ENCODE measurements at regions not wholly inside any gene's neighbourhood (a gene's known extent, or its start where the extent isn't known, plus 50 kb on each side); places are given as distances from the start of the nearest gene placed in this dataset. TPM values are rescaled to one million over a fixed set of nuclear protein-coding genes. Genes with fewer than 3 reads are reported as not detected.

- TF ChIP-seq MAFK (IDR thresholded peaks at IDR 0.05; ENCODE audit: low read depth, low read length) (no peak), E2F6 (IDR thresholded peaks at IDR 0.05) (no peak), JUN (IDR thresholded peaks at IDR 0.05; ENCODE audit: low read depth, low read length) (no peak), TBP (IDR thresholded peaks at IDR 0.05; ENCODE audit: low read depth, low read length) (no peak), CEBPB (IDR thresholded peaks at IDR 0.05; ENCODE audit: low read depth, low read length) (no peak), SIRT6 (IDR thresholded peaks at IDR 0.05; ENCODE audit: low read length) (no peak), TAF7 (optimal IDR thresholded peaks at IDR 0.05; ENCODE audit: borderline replicate concordance, low read depth, low read length) (no peak)
Measured at GRCh38 chr10:43699516-43699915, 50.8 kb upstream of the ZNF32 start (continued).

Small RNA genes lying in the stretch of these regions (small RNA-seq; reads per million reads assigned to genes)
- gene UQCRHP3 (ENCODE audit: insufficient read depth): not detected

Data from H1 (cell line).